ENCODE measurements at regions not wholly inside any gene's neighbourhood (a gene's known extent, or its start where the extent isn't known, plus 50 kb on each side); places are given as distances from the start of the nearest gene placed in this dataset.

- no peak for TF ChIP-seq POLR2A (IDR thresholded peaks at IDR 0.05; ENCODE audit: low read depth, low read length)
- no peak for TF ChIP-seq POLR2AphosphoS5 (IDR thresholded peaks at IDR 0.05; ENCODE audit: low read depth, low read length)
- no peak for TF ChIP-seq TAF1 (IDR thresholded peaks at IDR 0.05; ENCODE audit: borderline replicate concordance, low read depth, low read length)
- DNase-seq (ENCODE audit: insufficient read length) (no peak), FAIRE-seq (peak; percentile 91)
These were observed 246.3 kb upstream of the PREP start for GRCh38 chr6:105649192-105649591.

- DNase-seq (ENCODE audit: insufficient read length) (no peak), FAIRE-seq (peak; percentile 67)
- TF ChIP-seq POLR2A (IDR thresholded peaks at IDR 0.05; ENCODE audit: low read depth, low read length) (no peak), TAF1 (IDR thresholded peaks at IDR 0.05; ENCODE audit: borderline replicate concordance, low read depth, low read length) (no peak), POLR2AphosphoS5 (IDR thresholded peaks at IDR 0.05; ENCODE audit: low read depth, low read length) (no peak)
These were observed 245.4 kb upstream of the PREP start for GRCh38 chr6:105648276-105648675.

- DNase-seq (ENCODE audit: insufficient read length) = no peak
- no peak for TF ChIP-seq POLR2A (IDR thresholded peaks at IDR 0.05; ENCODE audit: low read depth, low read length)
- TF ChIP-seq POLR2AphosphoS5 (IDR thresholded peaks at IDR 0.05; ENCODE audit: low read depth, low read length) = no peak
- TF ChIP-seq TAF1 (IDR thresholded peaks at IDR 0.05; ENCODE audit: borderline replicate concordance, low read depth, low read length) = no peak
- FAIRE-seq = peak; percentile 98
These were observed 243.5 kb upstream of the PREP start for GRCh38 chr6:105646391-105646867.

GRCh38 chr6:105645958-105646357, 243.1 kb upstream of the PREP start:
- FAIRE-seq = peak; percentile 76

GRCh38 chr6:105645156-105645555, 242.3 kb upstream of the PREP start:
- no peak for FAIRE-seq
- TF ChIP-seq TAF1 (IDR thresholded peaks at IDR 0.05; ENCODE audit: borderline replicate concordance, low read depth, low read length) = no peak
- TF ChIP-seq POLR2A (IDR thresholded peaks at IDR 0.05; ENCODE audit: low read depth, low read length) = no peak
- TF ChIP-seq POLR2AphosphoS5 (IDR thresholded peaks at IDR 0.05; ENCODE audit: low read depth, low read length) = no peak
- DNase-seq (ENCODE audit: insufficient read length) = no peak

More at GRCh38 chr6:105645958-105646357, 243.1 kb upstream of the PREP start:
- TF ChIP-seq POLR2A (IDR thresholded peaks at IDR 0.05; ENCODE audit: low read depth, low read length) (no peak), POLR2AphosphoS5 (IDR thresholded peaks at IDR 0.05; ENCODE audit: low read depth, low read length) (no peak), TAF1 (IDR thresholded peaks at IDR 0.05; ENCODE audit: borderline replicate concordance, low read depth, low read length) (no peak)
- DNase-seq (ENCODE audit: insufficient read length) = no peak

- TF ChIP-seq POLR2AphosphoS5 (IDR thresholded peaks at IDR 0.05; ENCODE audit: low read depth, low read length) (no peak), POLR2A (IDR thresholded peaks at IDR 0.05; ENCODE audit: low read depth, low read length) (no peak), TAF1 (IDR thresholded peaks at IDR 0.05; ENCODE audit: borderline replicate concordance, low read depth, low read length) (no peak)
- FAIRE-seq (no peak), DNase-seq (ENCODE audit: insufficient read length) (no peak)
These were observed 241.8 kb upstream of the PREP start for GRCh38 chr6:105644691-105645090.

GRCh38 chr6:105644073-105644489, 241.2 kb upstream of the PREP start:
- DNase-seq (ENCODE audit: insufficient read length) = no peak
- TF ChIP-seq TAF1 (IDR thresholded peaks at IDR 0.05; ENCODE audit: borderline replicate concordance, low read depth, low read length) = no peak
- no peak for TF ChIP-seq POLR2AphosphoS5 (IDR thresholded peaks at IDR 0.05; ENCODE audit: low read depth, low read length)
- TF ChIP-seq POLR2A (IDR thresholded peaks at IDR 0.05; ENCODE audit: low read depth, low read length) = no peak
- FAIRE-seq = no peak

- TF ChIP-seq POLR2AphosphoS5 (IDR thresholded peaks at IDR 0.05; ENCODE audit: low read depth, low read length) (no peak), TAF1 (IDR thresholded peaks at IDR 0.05; ENCODE audit: borderline replicate concordance, low read depth, low read length) (no peak), POLR2A (IDR thresholded peaks at IDR 0.05; ENCODE audit: low read depth, low read length) (no peak)
- no peak for FAIRE-seq
- no peak for DNase-seq (ENCODE audit: insufficient read length)
These were observed 239.8 kb upstream of the PREP start for GRCh38 chr6:105642708-105643107.

- FAIRE-seq = peak; percentile 46
- no peak for TF ChIP-seq POLR2AphosphoS5 (IDR thresholded peaks at IDR 0.05; ENCODE audit: low read depth, low read length)
- no peak for TF ChIP-seq TAF1 (IDR thresholded peaks at IDR 0.05; ENCODE audit: borderline replicate concordance, low read depth, low read length)
- TF ChIP-seq POLR2A (IDR thresholded peaks at IDR 0.05; ENCODE audit: low read depth, low read length) = no peak
- DNase-seq (ENCODE audit: insufficient read length) = no peak
These were observed 238.6 kb upstream of the PREP start for GRCh38 chr6:105641504-105641903.

- TF ChIP-seq TAF1 (IDR thresholded peaks at IDR 0.05; ENCODE audit: borderline replicate concordance, low read depth, low read length) = no peak
- no peak for TF ChIP-seq POLR2AphosphoS5 (IDR thresholded peaks at IDR 0.05; ENCODE audit: low read depth, low read length)
- TF ChIP-seq POLR2A (IDR thresholded peaks at IDR 0.05; ENCODE audit: low read depth, low read length) = no peak
- FAIRE-seq = no peak
- DNase-seq (ENCODE audit: insufficient read length) = no peak
These were observed 236.2 kb upstream of the PREP start for GRCh38 chr6:105639124-105639523.

GRCh38 chr6:105633814-105634213, 230.9 kb upstream of the PREP start:
- TF ChIP-seq POLR2A (IDR thresholded peaks at IDR 0.05; ENCODE audit: low read depth, low read length) = no peak
- no peak for TF ChIP-seq POLR2AphosphoS5 (IDR thresholded peaks at IDR 0.05; ENCODE audit: low read depth, low read length)
- TF ChIP-seq TAF1 (IDR thresholded peaks at IDR 0.05; ENCODE audit: borderline replicate concordance, low read depth, low read length) = no peak
- DNase-seq (ENCODE audit: insufficient read length) (no peak), FAIRE-seq (no peak)

GRCh38 chr6:105628156-105628860, 225.4 kb upstream of the PREP start:
- DNase-seq (ENCODE audit: insufficient read length) (no peak), FAIRE-seq (no peak)
- TF ChIP-seq POLR2AphosphoS5 (IDR thresholded peaks at IDR 0.05; ENCODE audit: low read depth, low read length) (no peak), TAF1 (IDR thresholded peaks at IDR 0.05; ENCODE audit: borderline replicate concordance, low read depth, low read length) (no peak), POLR2A (IDR thresholded peaks at IDR 0.05; ENCODE audit: low read depth, low read length) (no peak)

All from GM12892 (cell line).